ENCODE measurements at regions not wholly inside any gene's neighbourhood (a gene's known extent, or its start where the extent isn't known, plus 50 kb on each side); places are given as distances from the start of the nearest gene placed in this dataset.

DNA sequence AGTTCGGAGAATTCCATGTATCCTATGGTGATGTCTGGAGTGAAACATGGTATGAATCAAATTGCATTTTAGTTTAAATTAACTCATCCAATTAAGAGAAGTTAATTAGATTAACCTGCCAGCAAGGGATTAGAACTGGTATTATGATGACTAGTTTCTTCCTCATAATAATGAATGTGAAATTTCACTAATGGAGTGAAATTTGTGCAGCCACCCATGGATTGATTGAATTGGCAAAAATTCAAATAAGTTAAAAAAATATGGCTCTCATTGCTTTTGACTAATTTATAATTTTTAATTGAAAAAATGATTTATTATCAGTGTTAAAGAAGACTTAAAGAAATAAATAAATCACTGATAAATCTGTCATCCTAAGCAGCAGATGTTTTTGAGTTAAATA is 232.0 kb downstream of the KCNRG start:
- Histone ChIP-seq H3K9me3 (no peaks in the 10 kb centered on the region), H3K36me3 (no peaks in the 10 kb centered on the region), H3K27ac (no peak overlapping the region), H3K4me1 (ENCODE audit: insufficient read depth) (no peaks in the 10 kb centered on the region), H3K27me3 (no peaks in the 10 kb centered on the region), H3K4me3 (no peak overlapping the region)
- no peak for DNase-seq
- intact Hi-C loops (cut with DNase I), result no loop called here
- TF ChIP-seq, protein P1, sequence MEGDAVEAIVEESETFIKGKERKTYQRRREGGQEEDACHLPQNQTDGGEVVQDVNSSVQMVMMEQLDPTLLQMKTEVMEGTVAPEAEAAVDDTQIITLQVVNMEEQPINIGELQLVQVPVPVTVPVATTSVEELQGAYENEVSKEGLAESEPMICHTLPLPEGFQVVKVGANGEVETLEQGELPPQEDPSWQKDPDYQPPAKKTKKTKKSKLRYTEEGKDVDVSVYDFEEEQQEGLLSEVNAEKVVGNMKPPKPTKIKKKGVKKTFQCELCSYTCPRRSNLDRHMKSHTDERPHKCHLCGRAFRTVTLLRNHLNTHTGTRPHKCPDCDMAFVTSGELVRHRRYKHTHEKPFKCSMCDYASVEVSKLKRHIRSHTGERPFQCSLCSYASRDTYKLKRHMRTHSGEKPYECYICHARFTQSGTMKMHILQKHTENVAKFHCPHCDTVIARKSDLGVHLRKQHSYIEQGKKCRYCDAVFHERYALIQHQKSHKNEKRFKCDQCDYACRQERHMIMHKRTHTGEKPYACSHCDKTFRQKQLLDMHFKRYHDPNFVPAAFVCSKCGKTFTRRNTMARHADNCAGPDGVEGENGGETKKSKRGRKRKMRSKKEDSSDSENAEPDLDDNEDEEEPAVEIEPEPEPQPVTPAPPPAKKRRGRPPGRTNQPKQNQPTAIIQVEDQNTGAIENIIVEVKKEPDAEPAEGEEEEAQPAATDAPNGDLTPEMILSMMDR (IDR thresholded peaks at IDR 0.05), result no peak
- TF ChIP-seq EP300 (IDR thresholded peaks at IDR 0.05) (no peak), POLR2A (IDR thresholded peaks at IDR 0.05) (no peak)
- WGBS, 3 donors, result 92 to 98% (median 94%) methylated on average over 1 of the region's 1 CpG

GRCh38 chr13:50248516-50249143 is 233.4 kb downstream of the KCNRG start:
- intact Hi-C loops (cut with DNase I), result no loop called here
- 81 to 89% (median 87%) methylated on average over 3 of the region's 3 CpGs for WGBS, 3 donors
- H3K9me3 ChIP-seq, result no peaks in the 10 kb centered on the region

DNA sequence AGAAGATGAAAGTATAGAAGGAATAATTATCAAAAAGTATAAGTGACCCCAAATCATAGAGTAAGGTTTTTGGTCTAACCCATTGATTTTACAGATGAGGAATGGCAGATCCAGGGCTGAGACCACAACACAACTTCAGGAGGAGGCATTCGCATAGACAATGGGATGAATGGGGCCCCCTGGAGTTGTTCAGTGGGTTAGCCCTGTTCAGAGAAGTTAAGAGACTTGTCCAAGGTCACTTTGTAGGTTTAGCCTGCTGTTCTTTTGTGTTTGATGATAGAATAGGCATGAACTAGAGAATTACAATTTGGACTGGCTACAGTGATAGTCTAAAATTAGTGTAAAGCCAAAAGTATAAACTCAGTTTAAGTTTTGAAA is 233.9 kb downstream of the KCNRG start:
- Histone ChIP-seq H3K4me3 (no peak overlapping the region), H3K27ac (no peak overlapping the region), H3K27me3 (no peaks in the 10 kb centered on the region), H3K9me3 (no peaks in the 10 kb centered on the region), H3K4me1 (ENCODE audit: insufficient read depth) (no peaks in the 10 kb centered on the region), H3K36me3 (no peaks in the 10 kb centered on the region)
- TF ChIP-seq, protein P1 (IDR thresholded peaks at IDR 0.05), result no peak
- TF ChIP-seq POLR2A (IDR thresholded peaks at IDR 0.05) (no peak), EP300 (IDR thresholded peaks at IDR 0.05) (no peak)
- WGBS, 3 donors, result 85 to 91% (median 85%) methylated on average over 1 of the region's 1 CpG
- intact Hi-C loops (cut with DNase I), result no loop called here
- DNase-seq, result no peak

More at GRCh38 chr13:50248516-50249143, 233.4 kb downstream of the KCNRG start:
- Histone ChIP-seq H3K27me3 (no peaks in the 10 kb centered on the region), H3K4me1 (ENCODE audit: insufficient read depth) (no peaks in the 10 kb centered on the region), H3K36me3 (no peaks in the 10 kb centered on the region), H3K27ac (no peak overlapping the region), H3K4me3 (no peak overlapping the region)
- TF ChIP-seq POLR2A (IDR thresholded peaks at IDR 0.05) (no peak), EP300 (IDR thresholded peaks at IDR 0.05) (no peak)
- TF ChIP-seq, protein P1 (IDR thresholded peaks at IDR 0.05), result no peak
- no peak for DNase-seq

DNA sequence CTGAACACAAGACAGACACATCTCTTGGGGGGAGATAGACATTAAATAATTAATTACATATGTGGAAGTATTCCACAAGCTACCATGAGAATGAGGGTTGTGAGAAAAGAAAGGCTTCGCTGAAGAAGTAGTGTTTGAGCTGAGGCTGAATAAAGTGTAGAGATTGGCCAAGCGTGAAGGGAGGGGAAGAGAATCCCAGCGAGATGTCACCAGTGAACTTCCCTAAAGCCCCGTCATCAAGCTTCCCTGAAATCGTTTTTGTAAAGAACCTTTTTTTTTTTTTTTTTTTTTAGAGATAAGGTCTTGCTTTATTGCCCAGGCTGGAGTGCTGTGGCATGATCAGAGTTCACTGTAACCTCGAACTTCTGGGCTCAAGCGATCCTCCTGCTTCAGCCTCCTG is 235.2 kb downstream of the KCNRG start:
- Histone ChIP-seq H3K9me3 (no peaks in the 10 kb centered on the region), H3K4me3 (no peak overlapping the region), H3K27ac (no peak overlapping the region), H3K27me3 (no peaks in the 10 kb centered on the region), H3K4me1 (ENCODE audit: insufficient read depth) (no peaks in the 10 kb centered on the region), H3K36me3 (no peaks in the 10 kb centered on the region)
- WGBS, 3 donors, result 77 to 85% (median 82%) methylated on average over 7 of the region's 7 CpGs
- TF ChIP-seq EP300 (IDR thresholded peaks at IDR 0.05) (no peak), POLR2A (IDR thresholded peaks at IDR 0.05) (no peak)
- TF ChIP-seq, protein P1 (IDR thresholded peaks at IDR 0.05), result no peak
- intact Hi-C loops (cut with DNase I), result no loop called here
- DNase-seq, result no peak

All from ovary (tissue), 7 donors.